MG63 (cell line): ENCODE measurements at regions not wholly inside any gene's neighbourhood (a gene's known extent, or its start where the extent isn't known, plus 50 kb on each side); places are given as distances from the start of the nearest gene placed in this dataset.

Experiments
- DNase-seq: peaks from one replicate; pipeline ENCODE4 v3.0.0-alpha.2; 2020
- H3K27me3 ChIP-seq: fragments of 250-450 bp; sonication (Bioruptor Pico); 2 replicates; pipeline ENCODE4 v1.5.1; 2020; ENCODE audit warnings: mild to moderate bottlenecking, moderate library complexity
- H3K36me3 ChIP-seq: fragments of 250-450 bp; sonication (Bioruptor Pico); 2 replicates; pipeline ENCODE4 v1.5.1; 2020; ENCODE audit warnings: mild to moderate bottlenecking, moderate library complexity
- H3K4me3 ChIP-seq: fragments of 250-450 bp; sonication (Bioruptor Pico); 2 replicates; pipeline ENCODE4 v1.5.1; 2020; ENCODE audit warnings: mild to moderate bottlenecking, moderate library complexity
- H3K9me3 ChIP-seq: fragments of 250-450 bp; sonication (Bioruptor Pico); 2 replicates; pipeline ENCODE4 v1.5.1; 2020; ENCODE audit warnings: mild to moderate bottlenecking, moderate library complexity

GRCh38 chr6:156068881-156069280 lies 613.2 kb upstream of the NOX3 start:
- Histone ChIP-seq H3K4me3 (no peak overlapping the region), H3K27me3 (no peaks in the 10 kb centered on the region), H3K9me3 (no peaks in the 10 kb centered on the region), H3K36me3 (no peaks in the 10 kb centered on the region)
- DNase-seq, result no peak

- H3K4me3 ChIP-seq, result no peak overlapping the region
- H3K36me3 ChIP-seq, result no peaks in the 10 kb centered on the region
- no peak for DNase-seq
- no peaks in the 10 kb centered on the region for H3K9me3 ChIP-seq
- H3K27me3 ChIP-seq, result no peaks in the 10 kb centered on the region
Measured at GRCh38 chr6:156065849-156066248, 610.2 kb upstream of the NOX3 start.

GRCh38 chr6:156062091-156062563 lies 606.5 kb upstream of the NOX3 start:
- Histone ChIP-seq H3K9me3 (no peaks in the 10 kb centered on the region), H3K36me3 (no peaks in the 10 kb centered on the region), H3K27me3 (no peaks in the 10 kb centered on the region), H3K4me3 (no peak overlapping the region)
- no peak for DNase-seq

GRCh38 chr6:156061465-156061864 lies 605.8 kb upstream of the NOX3 start:
- no peaks in the 10 kb centered on the region for H3K36me3 ChIP-seq
- no peak for DNase-seq
- no peaks in the 10 kb centered on the region for H3K9me3 ChIP-seq
- no peaks in the 10 kb centered on the region for H3K27me3 ChIP-seq
- H3K4me3 ChIP-seq, result no peak overlapping the region

GRCh38 chr6:156060013-156060412 lies 604.4 kb upstream of the NOX3 start:
- Histone ChIP-seq H3K36me3 (no peaks in the 10 kb centered on the region), H3K9me3 (no peaks in the 10 kb centered on the region), H3K27me3 (no peaks in the 10 kb centered on the region), H3K4me3 (no peak overlapping the region)
- DNase-seq, result no peak

- H3K4me3 ChIP-seq, result no peak overlapping the region
- H3K36me3 ChIP-seq, result no peaks in the 10 kb centered on the region
- H3K9me3 ChIP-seq, result no peaks in the 10 kb centered on the region
- no peak for DNase-seq
- no peaks in the 10 kb centered on the region for H3K27me3 ChIP-seq
Measured at GRCh38 chr6:156058356-156058755, 602.7 kb upstream of the NOX3 start.

GRCh38 chr6:156057869-156058268 lies 602.2 kb upstream of the NOX3 start:
- H3K9me3 ChIP-seq, result no peaks in the 10 kb centered on the region
- DNase-seq, result peak; percentile 17
- H3K4me3 ChIP-seq, result no peak overlapping the region
- H3K36me3 ChIP-seq, result no peaks in the 10 kb centered on the region
- H3K27me3 ChIP-seq, result no peaks in the 10 kb centered on the region

GRCh38 chr6:156056085-156056484 lies 600.4 kb upstream of the NOX3 start:
- no peak for DNase-seq
- no peaks in the 10 kb centered on the region for H3K27me3 ChIP-seq
- no peaks in the 10 kb centered on the region for H3K36me3 ChIP-seq
- H3K4me3 ChIP-seq, result no peak overlapping the region
- no peaks in the 10 kb centered on the region; the same call in 1 of the 2 replicates for H3K9me3 ChIP-seq

- H3K9me3 ChIP-seq, result no peaks in the 10 kb centered on the region; the same call in 1 of the 2 replicates
- no peaks in the 10 kb centered on the region for H3K27me3 ChIP-seq
- H3K4me3 ChIP-seq, result no peak overlapping the region
Measured at GRCh38 chr6:156053626-156054025, 598.0 kb upstream of the NOX3 start.

GRCh38 chr6:156046841-156047449 lies 591.3 kb upstream of the NOX3 start:
- no peaks in the 10 kb centered on the region for H3K27me3 ChIP-seq
- no peaks in the 10 kb centered on the region; the same call in 1 of the 2 replicates for H3K9me3 ChIP-seq
- H3K4me3 ChIP-seq, result no peak overlapping the region
- H3K36me3 ChIP-seq, result no peaks in the 10 kb centered on the region
- DNase-seq, result no peak

More at GRCh38 chr6:156053626-156054025, 598.0 kb upstream of the NOX3 start:
- DNase-seq, result no peak
- H3K36me3 ChIP-seq, result no peaks in the 10 kb centered on the region

GRCh38 chr6:156046268-156046665 lies 590.6 kb upstream of the NOX3 start:
- H3K9me3 ChIP-seq, result no peaks in the 10 kb centered on the region
- H3K27me3 ChIP-seq, result no peaks in the 10 kb centered on the region
- DNase-seq, result peak; percentile 2
- no peaks in the 10 kb centered on the region for H3K36me3 ChIP-seq
- H3K4me3 ChIP-seq, result no peak overlapping the region

- Histone ChIP-seq H3K27me3 (no peaks in the 10 kb centered on the region), H3K36me3 (no peaks in the 10 kb centered on the region), H3K9me3 (no peaks in the 10 kb centered on the region), H3K4me3 (no peak overlapping the region)
- DNase-seq, result no peak
Measured at GRCh38 chr6:156045401-156046267, 590.0 kb upstream of the NOX3 start.

- no peak for DNase-seq
- Histone ChIP-seq H3K27me3 (no peaks in the 10 kb centered on the region), H3K9me3 (peaks cover 4% of the 10 kb centered on the region; the same call in 1 of the 2 replicates), H3K36me3 (no peaks in the 10 kb centered on the region), H3K4me3 (no peak overlapping the region)
Measured at GRCh38 chr6:156033598-156033997, 578.0 kb upstream of the NOX3 start.

GRCh38 chr6:156031516-156031915 lies 575.9 kb upstream of the NOX3 start:
- no peaks in the 10 kb centered on the region for H3K36me3 ChIP-seq
- H3K9me3 ChIP-seq, result peaks cover 4% of the 10 kb centered on the region; the same call in 1 of the 2 replicates
- H3K4me3 ChIP-seq, result no peak overlapping the region
- DNase-seq, result no peak
- H3K27me3 ChIP-seq, result no peaks in the 10 kb centered on the region

- H3K4me3 ChIP-seq, result no peak overlapping the region
- H3K27me3 ChIP-seq, result no peaks in the 10 kb centered on the region
- DNase-seq, result no peak
- no peaks in the 10 kb centered on the region for H3K36me3 ChIP-seq
- H3K9me3 ChIP-seq, result peaks cover 4% of the 10 kb centered on the region; the same call in 1 of the 2 replicates
Measured at GRCh38 chr6:156030053-156030452, 574.4 kb upstream of the NOX3 start.

GRCh38 chr6:156029286-156029985 lies 573.8 kb upstream of the NOX3 start:
- Histone ChIP-seq H3K36me3 (no peaks in the 10 kb centered on the region), H3K4me3 (no peak overlapping the region), H3K27me3 (no peaks in the 10 kb centered on the region), H3K9me3 (peaks cover 9% of the 10 kb centered on the region)
- DNase-seq, result no peak
